ENCODE measurements at regions not wholly inside any gene's neighbourhood (a gene's known extent, or its start where the extent isn't known, plus 50 kb on each side); places are given as distances from the start of the nearest gene placed in this dataset.

GRCh38 chr9:119726035-119726434 lies 356.8 kb upstream of the BRINP1 start:
- TF ChIP-seq, protein P1, sequence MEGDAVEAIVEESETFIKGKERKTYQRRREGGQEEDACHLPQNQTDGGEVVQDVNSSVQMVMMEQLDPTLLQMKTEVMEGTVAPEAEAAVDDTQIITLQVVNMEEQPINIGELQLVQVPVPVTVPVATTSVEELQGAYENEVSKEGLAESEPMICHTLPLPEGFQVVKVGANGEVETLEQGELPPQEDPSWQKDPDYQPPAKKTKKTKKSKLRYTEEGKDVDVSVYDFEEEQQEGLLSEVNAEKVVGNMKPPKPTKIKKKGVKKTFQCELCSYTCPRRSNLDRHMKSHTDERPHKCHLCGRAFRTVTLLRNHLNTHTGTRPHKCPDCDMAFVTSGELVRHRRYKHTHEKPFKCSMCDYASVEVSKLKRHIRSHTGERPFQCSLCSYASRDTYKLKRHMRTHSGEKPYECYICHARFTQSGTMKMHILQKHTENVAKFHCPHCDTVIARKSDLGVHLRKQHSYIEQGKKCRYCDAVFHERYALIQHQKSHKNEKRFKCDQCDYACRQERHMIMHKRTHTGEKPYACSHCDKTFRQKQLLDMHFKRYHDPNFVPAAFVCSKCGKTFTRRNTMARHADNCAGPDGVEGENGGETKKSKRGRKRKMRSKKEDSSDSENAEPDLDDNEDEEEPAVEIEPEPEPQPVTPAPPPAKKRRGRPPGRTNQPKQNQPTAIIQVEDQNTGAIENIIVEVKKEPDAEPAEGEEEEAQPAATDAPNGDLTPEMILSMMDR (IDR thresholded peaks at IDR 0.05; ENCODE audit: low read length), result no peak
- no peak for TF ChIP-seq EZH2phosphoT487 (IDR thresholded peaks at IDR 0.05; ENCODE audit: low read length)

All from MM.1S (cell line).